ENCODE measurements at regions not wholly inside any gene's neighbourhood (a gene's known extent, or its start where the extent isn't known, plus 50 kb on each side); places are given as distances from the start of the nearest gene placed in this dataset.
"Not testable (repeated sequence)": the region's sequence is repeated elsewhere in the genome, so short reads cannot be mapped to it uniquely, and the experiment has no call there.

- no peaks in the 10 kb centered on the region for H3K27me3 ChIP-seq (ENCODE audit: control insufficient read depth, low read length)
Measured at GRCh38 chr17:77804796-77805426, 153.6 kb upstream of the TNRC6C start.

GRCh38 chr17:77805970-77806369 lies 152.5 kb upstream of the TNRC6C start:
- not testable (repeated sequence) for H3K4me2 ChIP-seq (ENCODE audit: low read length); H3F3A ChIP-seq (ENCODE audit: control insufficient read depth, insufficient read depth); H3K79me2 ChIP-seq (ENCODE audit: control insufficient read depth, low read length); H3K9me2 ChIP-seq (replicated peaks; ENCODE audit: control insufficient read depth, low read length); H3K4me3 ChIP-seq (ENCODE audit: low read length); H4K20me1 ChIP-seq (ENCODE audit: control insufficient read depth, insufficient read depth, low read depth, low read length); H3K27ac ChIP-seq (ENCODE audit: low read depth, low read length); H3K4me1 ChIP-seq (ENCODE audit: control insufficient read depth, low read length); H3K27me3 ChIP-seq (ENCODE audit: control insufficient read depth, low read length); H3K36me3 ChIP-seq (ENCODE audit: control insufficient read depth, low read length); H3K9me3 ChIP-seq (ENCODE audit: control insufficient read depth, insufficient read depth, low read length)

More at GRCh38 chr17:77804796-77805426, 153.6 kb upstream of the TNRC6C start:
- Histone ChIP-seq H3F3A (ENCODE audit: control insufficient read depth, insufficient read depth) (no peaks in the 10 kb centered on the region), H3K4me1 (ENCODE audit: control insufficient read depth, low read length) (no peaks in the 10 kb centered on the region), H3K27ac (ENCODE audit: low read depth, low read length) (no peak overlapping the region), H4K20me1 (ENCODE audit: control insufficient read depth, insufficient read depth, low read depth, low read length) (no peaks in the 10 kb centered on the region), H3K36me3 (ENCODE audit: control insufficient read depth, low read length) (no peaks in the 10 kb centered on the region), H3K79me2 (ENCODE audit: control insufficient read depth, low read length) (no peaks in the 10 kb centered on the region), H3K9me3 (ENCODE audit: control insufficient read depth, insufficient read depth, low read length) (no peaks in the 10 kb centered on the region), H3K4me3 (ENCODE audit: low read length) (no peak overlapping the region), H3K9me2 (replicated peaks; ENCODE audit: control insufficient read depth, low read length) (no peaks in the 10 kb centered on the region), H3K4me2 (ENCODE audit: low read length) (no peak overlapping the region)
- TF ChIP-seq CTCF (IDR thresholded peaks at IDR 0.05; ENCODE audit: low read depth, low read length, poor library complexity, severe bottlenecking) (no peak), EZH2phosphoT487 (IDR thresholded peaks at IDR 0.05; ENCODE audit: borderline replicate concordance, low read length) (no peak)

- Histone ChIP-seq H3K79me2 (ENCODE audit: control insufficient read depth, low read length) (no peaks in the 10 kb centered on the region), H3K27ac (ENCODE audit: low read depth, low read length) (no peak overlapping the region), H3K27me3 (ENCODE audit: control insufficient read depth, low read length) (no peaks in the 10 kb centered on the region), H3K36me3 (ENCODE audit: control insufficient read depth, low read length) (no peaks in the 10 kb centered on the region), H3K9me2 (replicated peaks; ENCODE audit: control insufficient read depth, low read length) (no peaks in the 10 kb centered on the region), H3K4me1 (ENCODE audit: control insufficient read depth, low read length) (no peaks in the 10 kb centered on the region), H3K9me3 (ENCODE audit: control insufficient read depth, insufficient read depth, low read length) (no peaks in the 10 kb centered on the region), H3F3A (ENCODE audit: control insufficient read depth, insufficient read depth) (no peaks in the 10 kb centered on the region), H4K20me1 (ENCODE audit: control insufficient read depth, insufficient read depth, low read depth, low read length) (no peaks in the 10 kb centered on the region), H3K4me2 (ENCODE audit: low read length) (no peak overlapping the region), H3K4me3 (ENCODE audit: low read length) (no peak overlapping the region)
- TF ChIP-seq EZH2phosphoT487 (IDR thresholded peaks at IDR 0.05; ENCODE audit: borderline replicate concordance, low read length) (no peak), CTCF (IDR thresholded peaks at IDR 0.05; ENCODE audit: low read depth, low read length, poor library complexity, severe bottlenecking) (no peak)
Measured at GRCh38 chr17:77807051-77807745, 151.3 kb upstream of the TNRC6C start.

- Histone ChIP-seq H3K4me2 (ENCODE audit: low read length) (no peak overlapping the region), H3K4me1 (ENCODE audit: control insufficient read depth, low read length) (no peaks in the 10 kb centered on the region), H3K9me3 (ENCODE audit: control insufficient read depth, insufficient read depth, low read length) (no peaks in the 10 kb centered on the region), H3K79me2 (ENCODE audit: control insufficient read depth, low read length) (no peaks in the 10 kb centered on the region), H3K4me3 (ENCODE audit: low read length) (no peak overlapping the region), H4K20me1 (ENCODE audit: control insufficient read depth, insufficient read depth, low read depth, low read length) (no peaks in the 10 kb centered on the region), H3F3A (ENCODE audit: control insufficient read depth, insufficient read depth) (no peaks in the 10 kb centered on the region), H3K9me2 (replicated peaks; ENCODE audit: control insufficient read depth, low read length) (no peaks in the 10 kb centered on the region), H3K36me3 (ENCODE audit: control insufficient read depth, low read length) (no peaks in the 10 kb centered on the region), H3K27ac (ENCODE audit: low read depth, low read length) (no peak overlapping the region), H3K27me3 (ENCODE audit: control insufficient read depth, low read length) (no peaks in the 10 kb centered on the region)
- TF ChIP-seq EZH2phosphoT487 (IDR thresholded peaks at IDR 0.05; ENCODE audit: borderline replicate concordance, low read length) (no peak), CTCF (IDR thresholded peaks at IDR 0.05; ENCODE audit: low read depth, low read length, poor library complexity, severe bottlenecking) (no peak)
Measured at GRCh38 chr17:77807746-77808441, 150.6 kb upstream of the TNRC6C start.
